ENCODE measurements at regions not wholly inside any gene's neighbourhood (a gene's known extent, or its start where the extent isn't known, plus 50 kb on each side); places are given as distances from the start of the nearest gene placed in this dataset.

DNA sequence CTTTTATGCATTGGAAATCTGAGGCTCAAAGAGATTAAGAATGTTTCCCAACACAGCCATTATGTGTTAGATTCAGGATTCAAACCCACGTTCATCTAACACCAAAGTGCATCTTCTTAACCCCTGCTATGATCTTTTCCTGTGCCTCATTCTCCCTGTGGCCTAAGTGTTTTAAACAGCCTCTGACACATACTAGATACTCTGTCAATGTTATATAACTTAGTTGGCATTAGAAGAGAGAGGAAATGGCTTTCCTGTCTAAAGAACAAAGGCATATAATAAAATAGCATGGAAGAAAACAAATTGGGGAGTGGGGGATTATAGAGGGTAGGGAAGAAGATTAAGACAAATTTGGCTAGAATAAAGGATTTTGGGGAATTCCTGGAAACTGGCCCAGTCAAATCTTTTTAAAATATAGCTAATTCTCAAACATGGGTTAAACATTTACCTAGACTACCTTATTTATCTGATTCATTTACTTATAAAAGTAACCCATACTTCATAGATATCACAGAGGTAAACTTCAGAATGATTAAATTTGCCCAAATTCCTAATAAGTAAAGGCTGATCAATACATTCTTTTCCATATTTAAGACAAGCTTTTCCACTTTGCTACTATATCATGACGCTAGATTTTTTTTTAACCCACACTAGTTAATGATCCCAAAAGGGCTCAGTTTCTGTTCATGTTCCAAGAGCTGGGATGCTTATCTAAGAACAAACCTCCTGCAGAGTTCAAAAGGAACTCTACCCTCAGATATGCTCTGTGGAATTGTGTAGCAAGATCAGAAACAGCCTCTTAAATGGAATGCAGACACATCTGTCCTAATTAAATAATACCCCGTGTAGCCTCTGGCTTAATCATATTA lies 122.9 kb upstream of the PTPRG start:
- no peak overlapping the region for H3K4me3 ChIP-seq (ENCODE audit: control insufficient read depth, low read depth, low read length)
- DNase-seq (ENCODE audit: low read depth), result no peak
- TF ChIP-seq, protein P1, sequence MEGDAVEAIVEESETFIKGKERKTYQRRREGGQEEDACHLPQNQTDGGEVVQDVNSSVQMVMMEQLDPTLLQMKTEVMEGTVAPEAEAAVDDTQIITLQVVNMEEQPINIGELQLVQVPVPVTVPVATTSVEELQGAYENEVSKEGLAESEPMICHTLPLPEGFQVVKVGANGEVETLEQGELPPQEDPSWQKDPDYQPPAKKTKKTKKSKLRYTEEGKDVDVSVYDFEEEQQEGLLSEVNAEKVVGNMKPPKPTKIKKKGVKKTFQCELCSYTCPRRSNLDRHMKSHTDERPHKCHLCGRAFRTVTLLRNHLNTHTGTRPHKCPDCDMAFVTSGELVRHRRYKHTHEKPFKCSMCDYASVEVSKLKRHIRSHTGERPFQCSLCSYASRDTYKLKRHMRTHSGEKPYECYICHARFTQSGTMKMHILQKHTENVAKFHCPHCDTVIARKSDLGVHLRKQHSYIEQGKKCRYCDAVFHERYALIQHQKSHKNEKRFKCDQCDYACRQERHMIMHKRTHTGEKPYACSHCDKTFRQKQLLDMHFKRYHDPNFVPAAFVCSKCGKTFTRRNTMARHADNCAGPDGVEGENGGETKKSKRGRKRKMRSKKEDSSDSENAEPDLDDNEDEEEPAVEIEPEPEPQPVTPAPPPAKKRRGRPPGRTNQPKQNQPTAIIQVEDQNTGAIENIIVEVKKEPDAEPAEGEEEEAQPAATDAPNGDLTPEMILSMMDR (conservative IDR thresholded peaks at IDR 0.05; ENCODE audit: control insufficient read depth, insufficient read depth, low read depth, low read length), result no peak

GRCh38 chr3:61439122-61439458 lies 122.3 kb upstream of the PTPRG start:
- no peak overlapping the region for H3K4me3 ChIP-seq (ENCODE audit: control insufficient read depth, low read depth, low read length)
- no peak for DNase-seq (ENCODE audit: low read depth)
- TF ChIP-seq, protein P1 (conservative IDR thresholded peaks at IDR 0.05; ENCODE audit: control insufficient read depth, insufficient read depth, low read depth, low read length), result no peak

DNA sequence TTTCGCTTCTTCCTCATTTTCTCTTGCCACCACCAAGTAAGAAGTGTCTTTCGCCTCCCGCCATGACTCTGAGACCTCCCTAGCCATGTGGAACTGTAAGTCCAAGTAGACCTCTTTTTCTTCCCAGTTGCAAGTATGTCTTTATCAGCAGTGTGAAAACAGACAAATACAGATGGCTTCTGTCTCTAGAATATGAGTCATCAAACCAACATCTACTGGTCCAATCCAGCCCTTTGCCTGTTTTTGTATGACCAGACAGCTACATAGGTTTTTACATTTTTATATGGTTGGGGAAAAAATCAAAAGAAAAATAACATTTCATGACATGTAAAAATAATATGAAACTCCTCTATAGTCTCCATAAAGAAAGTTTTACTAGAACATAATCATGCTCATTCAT lies 118.7 kb upstream of the PTPRG start:
- H3K4me3 ChIP-seq (ENCODE audit: control insufficient read depth, low read depth, low read length), result no peak overlapping the region
- TF ChIP-seq, protein P1 (conservative IDR thresholded peaks at IDR 0.05; ENCODE audit: control insufficient read depth, insufficient read depth, low read depth, low read length), result no peak
- peak; percentile 16 for DNase-seq (ENCODE audit: low read depth)

- DNase-seq (ENCODE audit: low read depth), result peak; percentile 3
- H3K4me3 ChIP-seq (ENCODE audit: control insufficient read depth, low read depth, low read length), result no peak overlapping the region
- TF ChIP-seq, protein P1 (conservative IDR thresholded peaks at IDR 0.05; ENCODE audit: control insufficient read depth, insufficient read depth, low read depth, low read length), result no peak
Measured at GRCh38 chr3:61443886-61444285, 117.5 kb upstream of the PTPRG start.

DNA sequence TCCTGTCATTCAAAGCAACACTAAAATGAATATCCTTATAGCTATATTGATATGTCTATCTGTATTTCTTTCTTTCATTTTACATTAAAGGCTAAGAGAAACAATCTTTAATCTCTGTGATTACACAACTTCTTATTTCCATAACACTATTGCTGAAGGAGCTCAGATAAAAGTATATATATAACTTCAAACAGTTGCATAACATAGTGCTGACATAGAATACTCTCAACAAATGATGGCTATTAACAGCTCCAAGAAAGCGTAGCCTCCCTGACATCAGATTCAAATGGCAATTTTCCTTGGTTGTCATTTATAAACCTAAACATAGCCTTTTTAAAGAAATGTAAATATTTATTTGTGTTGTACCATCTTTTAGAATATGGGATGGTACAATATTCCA lies 116.6 kb upstream of the PTPRG start:
- DNase-seq (ENCODE audit: low read depth), result no peak
- no peak overlapping the region for H3K4me3 ChIP-seq (ENCODE audit: control insufficient read depth, low read depth, low read length)
- TF ChIP-seq, protein P1 (conservative IDR thresholded peaks at IDR 0.05; ENCODE audit: control insufficient read depth, insufficient read depth, low read depth, low read length), result no peak

DNA sequence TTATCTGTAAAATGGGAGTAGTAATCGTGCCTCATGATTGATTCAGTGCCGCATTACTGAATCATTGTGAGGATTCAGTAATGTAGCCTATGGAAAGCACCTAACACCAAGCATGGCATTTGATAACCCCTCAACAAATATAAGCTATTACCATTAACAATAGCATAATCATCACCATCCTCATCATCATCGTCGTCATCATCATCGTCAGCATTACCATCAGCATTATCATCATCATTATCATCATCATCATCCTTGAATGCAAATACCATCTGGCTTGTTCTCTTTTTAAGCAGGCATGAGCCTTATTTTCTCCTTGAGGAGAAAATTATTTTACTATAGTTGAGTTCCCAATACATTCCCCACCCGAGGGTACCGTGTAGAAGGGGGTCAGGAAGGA lies 115.4 kb upstream of the PTPRG start:
- DNase-seq (ENCODE audit: low read depth), result no peak
- no peak overlapping the region for H3K4me3 ChIP-seq (ENCODE audit: control insufficient read depth, low read depth, low read length)
- TF ChIP-seq, protein P1 (conservative IDR thresholded peaks at IDR 0.05; ENCODE audit: control insufficient read depth, insufficient read depth, low read depth, low read length), result no peak

Data from fibroblast of mammary gland (primary cell).